GM04503 (cell line): ENCODE measurements at regions not wholly inside any gene's neighbourhood (a gene's known extent, or its start where the extent isn't known, plus 50 kb on each side); places are given as distances from the start of the nearest gene placed in this dataset.
"Not testable (repeated sequence)": the region's sequence is repeated elsewhere in the genome, so short reads cannot be mapped to it uniquely, and the experiment has no call there.

ENCODE experiments used
- DNase-seq: peaks from one replicate; pipeline ENCODE4 v3.0.0-alpha.2; 2012; ENCODE audit warnings: low read depth

DNA sequence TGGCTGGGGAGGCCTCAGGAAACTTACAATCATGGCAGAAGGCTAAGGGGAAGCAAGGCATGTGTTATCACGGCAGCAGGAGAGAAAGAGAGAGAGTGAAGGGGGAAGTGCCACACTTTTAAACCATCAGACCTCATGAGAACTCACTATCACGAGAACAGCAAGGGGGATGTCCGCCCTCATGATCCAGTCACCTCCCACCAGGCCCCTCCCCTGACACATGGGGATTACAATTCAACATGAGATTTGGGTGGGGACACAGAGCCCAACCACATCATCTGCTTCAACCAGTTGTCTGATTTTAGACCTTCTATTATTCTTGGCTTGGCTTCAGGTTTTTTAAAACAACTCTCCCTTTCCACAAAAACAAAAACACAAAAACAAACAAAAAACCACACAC, 93.7 kb upstream of the BASP1 start:
- DNase-seq: not testable (repeated sequence)

DNA sequence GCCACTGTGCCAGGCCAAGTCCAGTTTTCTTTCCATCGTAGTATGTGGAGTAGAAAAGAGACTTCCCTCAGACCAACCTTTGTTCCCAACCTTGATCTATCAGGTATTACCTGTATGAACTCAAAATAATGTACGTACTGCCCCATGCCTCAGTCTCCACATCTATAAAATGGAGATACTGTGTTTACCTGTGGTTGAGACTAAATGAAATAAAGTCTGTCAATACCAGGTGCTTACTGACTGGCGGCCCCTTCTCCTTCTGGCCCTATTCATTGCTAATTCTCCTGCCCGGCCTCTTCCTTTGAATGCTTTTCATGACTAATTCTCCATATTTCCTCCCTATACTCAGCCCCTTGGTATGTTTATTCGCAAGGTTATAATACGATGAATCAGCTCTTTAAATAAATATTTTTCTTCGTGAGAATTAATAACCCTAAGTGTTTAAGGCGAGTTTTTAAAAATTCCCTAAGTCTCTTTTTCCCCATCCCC, 89.6 kb upstream of the BASP1 start:
- peak; percentile 53 for DNase-seq

DNA sequence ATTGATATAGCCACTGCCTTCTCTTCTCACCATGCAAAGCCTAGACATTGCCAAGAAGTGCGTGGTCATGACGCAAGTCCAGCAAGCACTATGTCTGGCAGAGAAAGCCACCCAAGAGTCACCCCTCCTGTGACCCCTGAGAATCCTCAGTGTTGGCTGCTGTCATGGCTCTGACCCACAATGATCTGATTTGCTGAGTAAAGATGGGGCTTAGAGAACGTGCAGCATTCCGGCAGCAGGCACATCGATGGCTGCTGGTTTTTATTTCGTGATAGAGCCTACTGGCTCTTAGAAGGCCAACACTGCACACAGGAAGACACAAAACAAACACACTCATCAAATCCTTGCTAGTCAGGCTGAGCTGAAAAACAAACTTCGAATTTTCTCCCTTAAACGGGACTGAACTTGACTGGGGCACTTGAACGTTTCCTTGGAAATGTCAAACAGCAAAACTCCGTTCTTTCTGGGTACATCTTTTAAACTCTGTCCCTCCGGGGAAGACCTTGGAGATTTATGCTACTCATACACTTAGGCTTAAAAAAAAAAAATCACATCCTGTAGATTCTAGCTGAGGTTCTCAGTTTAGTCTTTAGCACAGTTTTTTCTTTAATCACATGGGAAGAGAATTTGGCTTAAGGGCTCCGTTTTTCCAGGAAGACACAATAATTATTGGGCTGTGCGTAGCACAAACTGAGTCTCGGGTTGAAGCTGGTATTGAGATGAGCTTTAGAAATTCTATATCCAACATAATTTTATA, 88.2 kb upstream of the BASP1 start:
- no peak for DNase-seq

DNA sequence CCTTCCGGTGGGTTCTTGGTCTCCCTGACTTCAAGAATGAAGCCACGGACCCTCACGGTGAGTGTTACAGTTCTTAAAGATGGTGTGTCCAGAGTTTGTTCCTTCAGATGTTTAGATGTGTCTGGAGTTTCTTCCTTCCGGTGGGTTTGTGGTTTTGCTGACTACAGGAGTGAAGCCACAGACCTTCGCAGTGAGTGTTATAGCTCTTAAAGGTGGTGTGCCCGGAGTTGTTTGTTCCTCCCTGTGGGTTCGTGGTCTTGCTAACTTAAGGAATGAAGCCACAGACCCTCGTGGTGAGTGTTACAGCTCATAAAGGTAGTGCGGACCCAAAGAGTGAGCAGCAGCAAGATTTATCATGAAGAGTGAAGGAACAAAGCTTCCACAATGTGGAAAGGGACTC, 87.1 kb upstream of the BASP1 start:
- not testable (repeated sequence) for DNase-seq

DNA sequence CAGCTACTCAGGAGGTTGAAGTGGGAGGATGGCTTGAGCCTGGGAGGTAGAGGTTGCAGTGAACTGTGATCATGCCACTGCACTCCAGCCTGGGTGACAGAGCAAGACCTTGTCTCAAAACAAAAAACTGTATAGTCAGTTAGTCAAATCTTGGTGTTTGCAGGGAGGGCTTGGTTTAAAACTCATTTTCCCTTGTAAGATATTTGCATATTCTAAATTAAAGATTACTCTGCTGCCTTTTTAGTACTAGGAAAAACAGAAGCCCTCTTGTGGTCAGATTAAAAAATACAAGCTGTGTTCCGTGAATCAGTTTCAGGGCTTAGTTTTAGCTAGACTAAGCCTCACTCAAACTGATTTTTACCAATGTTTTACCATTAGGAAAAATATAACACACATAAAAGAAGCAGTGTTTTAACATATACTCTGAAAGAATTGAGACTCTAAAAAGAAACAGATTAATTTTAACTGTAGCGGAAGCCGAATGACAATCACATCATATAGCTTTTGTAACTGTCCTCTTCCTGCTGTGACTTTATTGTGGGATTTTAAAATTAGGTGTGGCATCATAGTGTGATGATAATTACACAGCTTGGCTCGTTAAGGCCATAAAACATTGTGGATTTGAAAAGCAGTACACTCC, 84.9 kb upstream of the BASP1 start:
- no peak for DNase-seq

DNA sequence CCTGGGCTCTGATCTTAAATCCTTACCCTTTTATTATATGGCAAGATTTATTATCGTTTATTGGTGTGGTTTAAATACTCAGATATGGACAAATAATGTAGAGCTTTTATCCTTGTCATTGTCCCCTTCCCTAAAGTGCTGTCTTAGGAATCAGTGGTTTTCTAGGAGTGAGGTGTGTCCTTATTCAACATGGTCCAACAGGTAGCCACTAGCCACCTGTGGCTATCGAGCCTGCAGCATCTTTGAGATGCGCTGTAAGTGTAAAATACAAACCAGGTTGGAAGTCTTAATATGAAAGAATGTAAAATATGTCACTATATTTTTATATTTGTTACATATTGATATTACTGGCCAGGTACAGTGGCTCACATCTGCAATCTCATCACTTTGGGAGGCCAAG, 82.4 kb upstream of the BASP1 start:
- no peak for DNase-seq

DNA sequence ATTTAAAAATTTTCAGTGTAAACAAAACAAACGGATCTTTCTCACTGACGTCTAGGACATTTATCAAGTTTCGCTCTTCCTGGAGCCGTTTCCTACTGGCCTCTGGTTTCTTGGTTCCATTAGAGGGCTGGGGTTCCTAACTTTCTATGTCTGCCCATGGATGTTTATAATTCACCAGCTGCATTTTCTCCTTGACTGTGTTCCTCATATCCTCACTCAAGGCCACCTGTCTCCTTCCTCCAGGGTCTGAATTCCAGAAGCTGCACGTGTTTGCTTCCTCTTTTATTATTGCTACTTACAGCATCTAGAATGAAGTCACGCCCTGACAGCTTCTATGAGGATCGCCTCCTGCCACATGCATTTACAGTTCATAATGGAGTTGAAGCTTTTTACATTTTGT, 74.1 kb upstream of the BASP1 start:
- DNase-seq: no peak

DNA sequence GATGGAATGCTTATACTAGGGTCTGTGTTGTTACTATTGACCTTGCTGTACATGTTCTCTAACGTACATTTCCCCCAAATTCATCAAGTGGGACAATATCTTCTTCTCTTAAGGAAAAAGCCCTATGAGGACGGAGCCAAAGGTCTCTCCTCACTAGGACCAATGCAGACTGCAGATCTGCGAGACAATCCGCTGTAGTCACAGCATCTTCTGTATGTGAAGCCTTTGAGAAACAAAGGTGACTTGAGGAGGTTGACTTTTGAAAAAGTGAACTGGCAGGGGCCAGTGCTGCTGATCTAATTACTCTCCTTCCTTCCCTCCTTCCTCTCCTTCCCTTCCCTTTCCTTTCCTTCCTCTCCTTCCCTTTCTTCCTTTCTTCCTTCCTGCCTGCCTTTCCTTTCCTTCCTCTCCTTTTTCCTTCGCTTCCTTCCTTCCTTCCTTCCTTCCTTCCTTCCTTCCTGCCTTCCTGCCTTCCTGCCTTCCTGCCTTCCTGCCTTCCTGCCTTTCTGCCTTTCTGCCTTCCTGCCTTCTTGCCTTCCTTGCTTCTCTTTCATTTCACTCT, 71.1 kb upstream of the BASP1 start:
- no peak for DNase-seq

DNA sequence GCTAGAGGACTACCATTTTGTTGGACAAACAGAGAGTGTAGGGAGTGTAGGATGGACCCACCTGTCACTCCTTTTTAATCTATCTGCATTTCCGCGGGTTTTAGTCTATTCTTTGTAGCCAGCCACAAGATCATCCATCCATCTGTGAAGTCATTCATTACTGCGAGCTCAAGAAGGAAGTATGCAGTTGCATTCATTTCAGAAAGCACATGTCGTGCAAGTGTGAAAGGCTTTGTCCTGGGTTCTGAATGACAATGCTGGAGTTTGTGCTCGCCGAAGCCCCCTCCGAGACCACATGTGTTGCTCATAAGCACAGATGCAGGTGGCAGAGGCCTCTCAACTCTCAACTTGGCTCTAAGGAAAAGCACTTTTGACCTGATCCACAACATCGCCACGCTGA, 70.3 kb upstream of the BASP1 start:
- no peak for DNase-seq

DNA sequence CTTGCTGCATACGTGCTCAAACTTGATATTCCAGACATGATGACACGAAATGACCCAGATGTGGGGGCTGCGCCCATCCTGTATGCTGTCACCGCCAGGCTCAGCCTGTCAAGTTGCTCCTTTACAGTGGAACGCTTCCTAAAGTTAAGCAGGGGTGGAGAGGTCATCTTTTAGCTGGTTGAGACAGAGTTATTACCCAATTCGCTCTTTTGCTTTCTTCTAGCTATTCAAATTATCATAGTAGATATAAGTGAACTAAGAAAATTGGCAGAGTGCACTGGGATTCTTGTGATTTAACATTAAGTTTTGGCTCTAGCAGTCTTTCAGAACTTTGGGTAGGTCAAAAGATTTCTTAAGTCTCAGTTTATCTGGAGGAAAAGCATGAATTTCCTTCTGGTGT, 69.8 kb upstream of the BASP1 start:
- no peak for DNase-seq

DNA sequence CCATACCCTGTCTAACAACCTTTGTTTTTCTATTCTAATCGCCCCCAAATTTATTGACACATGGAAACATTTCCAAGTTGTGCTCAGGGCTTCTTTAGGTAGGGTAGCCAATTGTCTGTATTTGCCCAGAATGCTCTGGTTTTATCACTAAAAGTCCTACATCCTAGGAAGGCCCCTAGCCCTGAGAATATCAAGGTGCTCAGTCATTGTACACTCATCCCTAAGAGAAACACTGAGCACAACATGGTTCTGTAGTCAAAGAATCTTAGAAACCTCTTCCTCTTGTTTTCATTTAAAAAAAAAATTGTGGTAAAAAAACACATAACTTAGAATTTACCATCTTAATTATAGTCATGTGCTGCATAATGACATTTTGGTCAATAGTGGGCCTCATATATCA, 69.0 kb upstream of the BASP1 start:
- no peak for DNase-seq

DNA sequence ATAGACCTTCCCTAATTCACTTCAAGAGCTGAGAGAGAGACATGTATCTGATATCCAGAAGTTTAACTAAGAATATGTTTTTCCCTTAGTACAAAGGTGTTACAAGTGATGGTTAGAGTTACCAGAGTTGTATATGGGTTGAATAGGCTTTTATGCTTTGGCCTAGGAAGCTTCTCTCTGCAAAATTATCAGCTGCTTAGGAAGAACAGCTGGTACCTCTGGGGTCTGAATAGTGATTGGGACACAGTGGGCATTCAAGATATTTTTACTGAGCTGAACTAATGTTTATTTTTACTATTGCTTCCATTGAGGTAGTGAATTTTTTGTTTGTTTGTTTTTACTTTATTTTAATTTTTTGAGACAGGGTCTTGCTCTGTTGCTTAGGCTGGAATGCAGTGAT, 67.6 kb upstream of the BASP1 start:
- no peak for DNase-seq

DNA sequence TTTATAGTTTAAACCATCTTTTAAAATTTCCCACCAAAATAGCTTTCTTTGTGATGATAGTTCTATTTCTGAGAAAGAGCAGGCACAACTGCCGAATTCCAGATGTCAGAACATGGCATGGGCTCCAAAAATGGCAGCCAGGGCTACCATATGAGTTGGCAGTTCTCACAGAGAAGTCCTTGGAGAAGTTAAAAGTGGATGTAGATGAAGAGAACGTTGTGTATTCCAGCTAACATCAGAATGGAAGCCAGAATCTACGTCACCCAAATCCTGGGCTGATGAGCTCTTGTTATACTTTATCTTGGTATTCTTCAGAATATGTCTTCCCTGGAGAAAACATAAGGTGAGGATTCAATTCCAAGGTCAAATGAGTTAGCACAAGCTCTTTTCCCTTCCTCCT, 66.9 kb upstream of the BASP1 start:
- no peak for DNase-seq

DNA sequence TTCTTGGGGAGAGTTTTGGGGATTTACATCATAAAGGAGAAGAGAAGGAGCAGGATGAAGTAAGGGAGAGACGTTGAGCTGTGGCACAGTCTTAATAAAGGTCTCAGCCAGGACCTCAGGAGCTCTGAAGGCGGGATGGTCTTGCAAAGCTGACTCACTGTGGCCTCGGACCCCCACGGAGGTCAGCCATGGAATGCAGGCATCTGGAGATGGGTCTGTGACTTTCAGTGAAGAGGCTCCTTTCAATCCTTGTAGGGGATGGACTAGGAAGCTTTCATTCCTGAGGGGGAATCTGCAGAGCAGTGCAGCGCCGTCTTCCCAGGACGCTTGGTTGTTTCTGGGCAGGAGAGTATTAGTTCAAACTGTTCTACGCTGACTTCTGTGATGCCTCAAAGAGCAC, 65.7 kb upstream of the BASP1 start:
- DNase-seq: no peak

DNA sequence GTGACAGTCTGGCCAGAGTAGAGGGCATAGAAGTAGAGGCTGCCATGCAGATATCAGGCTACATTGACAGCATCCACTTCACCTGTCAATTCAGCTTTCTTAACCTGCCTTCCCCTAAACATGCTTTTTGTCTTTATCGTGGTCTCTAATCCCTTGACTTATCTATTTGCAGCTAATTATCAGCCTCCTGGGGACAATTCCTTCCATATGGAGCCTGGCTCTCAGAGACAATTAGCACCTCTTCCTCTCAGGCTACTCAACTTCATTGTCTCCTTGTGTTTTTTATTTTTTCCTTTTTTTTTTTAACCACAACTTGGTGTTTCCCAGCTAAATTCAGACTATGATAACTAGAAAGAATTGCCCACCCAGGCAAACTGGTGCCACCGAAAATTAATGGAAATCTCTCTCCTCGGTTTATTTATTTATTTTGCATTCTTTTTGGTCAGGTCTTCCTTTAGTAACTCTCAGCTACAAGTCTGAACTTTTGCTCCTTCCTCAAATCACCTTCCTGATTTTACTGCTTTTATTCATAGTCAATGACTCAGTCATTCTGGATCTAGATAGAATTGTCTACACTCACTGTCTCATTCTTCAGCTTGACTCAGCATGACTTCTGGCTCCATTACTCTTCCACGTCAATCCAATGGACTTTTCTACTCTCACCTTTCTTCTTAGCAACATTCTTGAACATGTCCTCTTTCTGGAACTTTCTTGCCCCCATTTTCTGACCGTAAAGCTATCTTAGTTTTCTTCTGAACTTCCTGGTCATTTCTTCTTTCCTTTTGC, 63.0 kb upstream of the BASP1 start:
- peak; percentile 47 for DNase-seq

DNA sequence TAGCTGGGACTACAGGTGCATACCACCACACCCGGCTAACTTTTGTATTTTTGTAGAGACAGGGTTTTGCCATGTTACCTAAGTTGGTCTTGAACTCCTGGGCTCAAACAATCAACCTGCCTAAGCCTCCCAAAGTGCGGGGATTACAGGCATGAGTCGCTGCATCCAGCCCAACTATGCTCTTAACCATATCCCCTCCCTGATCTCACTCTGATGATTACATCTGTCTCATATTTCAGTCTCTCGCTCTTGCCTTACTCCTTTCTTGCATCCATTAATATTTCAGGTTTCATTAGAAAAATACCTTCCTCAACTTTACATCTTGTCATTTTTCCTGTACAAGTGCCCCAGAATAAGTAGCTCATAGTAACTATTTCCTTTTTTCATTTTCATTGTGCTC, 61.0 kb upstream of the BASP1 start:
- DNase-seq: no peak

DNA sequence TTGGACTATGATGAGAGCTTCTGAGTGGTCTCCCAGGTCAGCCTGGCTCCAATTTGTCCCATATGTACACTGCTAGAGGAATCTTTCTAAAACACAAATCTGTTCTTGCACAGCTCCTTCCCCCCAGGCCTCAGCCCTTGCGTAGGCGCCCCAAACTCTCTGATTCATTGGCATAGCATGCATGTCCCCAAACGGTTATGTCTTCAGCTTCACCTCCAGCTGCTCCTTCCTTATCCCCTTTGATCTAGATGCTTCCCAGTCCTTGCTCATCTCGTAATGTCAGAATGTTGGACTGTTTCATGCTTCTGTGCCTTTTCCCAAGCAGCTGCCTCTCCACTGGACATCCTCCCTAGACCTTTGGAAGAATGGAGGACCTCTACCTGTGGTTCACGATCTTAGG, 60.1 kb upstream of the BASP1 start:
- no peak for DNase-seq

DNA sequence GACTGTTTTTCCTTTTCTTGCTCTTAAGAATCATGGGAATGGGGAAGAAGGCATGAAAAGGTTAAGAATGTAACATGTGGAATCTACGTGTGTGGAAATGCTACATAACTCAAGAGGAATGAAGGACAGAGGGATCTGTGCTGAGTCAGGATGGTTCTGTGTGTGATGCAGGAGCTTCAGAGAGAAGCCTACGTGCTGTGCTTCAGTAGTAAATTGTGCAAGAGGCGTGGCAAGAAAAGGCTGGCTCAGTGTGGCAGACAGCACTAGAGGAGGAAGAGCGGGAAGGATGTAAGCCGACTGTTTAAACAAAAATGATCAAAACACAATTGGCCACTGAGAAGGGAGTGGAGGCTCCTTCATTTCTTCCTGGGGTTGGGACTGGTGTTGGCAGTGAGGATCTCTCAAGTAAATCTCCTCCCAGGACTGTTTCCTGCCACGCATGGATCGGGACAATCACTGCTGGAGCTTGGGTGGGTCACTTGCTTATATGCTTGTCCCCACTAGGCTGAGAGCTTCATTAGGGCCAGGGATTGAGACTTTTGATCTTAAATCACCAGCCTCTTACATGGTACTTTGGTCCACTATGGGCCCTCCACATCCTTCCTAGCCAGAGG, 59.4 kb upstream of the BASP1 start:
- peak; percentile 94 for DNase-seq

DNA sequence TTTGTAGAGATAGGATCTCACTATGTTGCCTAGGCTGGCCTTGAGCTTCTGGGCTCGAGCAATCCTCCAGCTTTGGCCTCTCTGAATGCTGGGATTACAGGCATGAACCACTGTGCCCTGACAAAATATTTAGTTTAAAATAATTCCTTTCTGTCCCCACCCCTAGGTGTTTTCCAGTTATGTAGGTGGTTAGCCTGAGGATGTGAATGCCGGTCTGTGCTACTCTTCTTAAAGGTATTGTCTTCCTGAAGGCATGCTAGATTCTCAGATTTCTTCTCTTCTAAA, 56.7 kb upstream of the BASP1 start:
- no peak for DNase-seq

DNA sequence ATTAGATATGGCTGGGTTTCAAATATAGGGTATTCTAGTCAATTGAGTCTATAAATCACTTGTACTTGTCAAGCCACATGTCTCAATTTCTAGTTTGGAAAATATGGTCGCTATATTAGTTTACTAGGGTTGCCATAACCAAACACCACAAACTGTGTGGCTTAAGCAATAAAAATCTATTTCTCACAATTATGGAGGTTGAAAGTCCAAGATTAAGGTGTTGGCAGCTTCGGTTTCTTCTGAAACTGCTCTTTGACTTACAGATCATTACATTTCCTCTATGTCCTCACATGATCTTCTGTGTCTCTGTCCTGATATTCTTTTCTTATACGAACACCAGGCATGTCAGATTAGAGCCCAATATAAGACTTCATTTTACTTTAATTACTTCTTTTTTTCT, 55.8 kb upstream of the BASP1 start:
- DNase-seq: no peak

DNA sequence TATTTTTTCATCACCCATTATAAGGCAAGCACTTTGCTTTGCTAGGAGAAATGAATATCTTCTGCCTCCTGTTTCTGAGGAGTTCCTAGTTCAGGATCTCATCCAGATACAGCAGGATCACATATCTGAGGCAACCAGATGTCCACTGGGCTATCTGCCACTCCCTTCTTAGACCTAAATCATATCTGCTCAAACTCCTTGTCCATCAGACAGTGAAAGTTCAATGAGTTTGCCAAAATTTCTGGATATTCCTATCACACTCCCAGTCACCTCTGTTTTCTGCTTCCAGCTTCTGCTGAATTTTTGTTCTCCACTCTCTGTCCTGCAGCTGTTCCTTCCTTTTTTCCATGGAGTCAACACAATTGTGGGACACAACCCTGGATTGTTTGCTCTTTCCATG, 54.2 kb upstream of the BASP1 start:
- no peak for DNase-seq

DNA sequence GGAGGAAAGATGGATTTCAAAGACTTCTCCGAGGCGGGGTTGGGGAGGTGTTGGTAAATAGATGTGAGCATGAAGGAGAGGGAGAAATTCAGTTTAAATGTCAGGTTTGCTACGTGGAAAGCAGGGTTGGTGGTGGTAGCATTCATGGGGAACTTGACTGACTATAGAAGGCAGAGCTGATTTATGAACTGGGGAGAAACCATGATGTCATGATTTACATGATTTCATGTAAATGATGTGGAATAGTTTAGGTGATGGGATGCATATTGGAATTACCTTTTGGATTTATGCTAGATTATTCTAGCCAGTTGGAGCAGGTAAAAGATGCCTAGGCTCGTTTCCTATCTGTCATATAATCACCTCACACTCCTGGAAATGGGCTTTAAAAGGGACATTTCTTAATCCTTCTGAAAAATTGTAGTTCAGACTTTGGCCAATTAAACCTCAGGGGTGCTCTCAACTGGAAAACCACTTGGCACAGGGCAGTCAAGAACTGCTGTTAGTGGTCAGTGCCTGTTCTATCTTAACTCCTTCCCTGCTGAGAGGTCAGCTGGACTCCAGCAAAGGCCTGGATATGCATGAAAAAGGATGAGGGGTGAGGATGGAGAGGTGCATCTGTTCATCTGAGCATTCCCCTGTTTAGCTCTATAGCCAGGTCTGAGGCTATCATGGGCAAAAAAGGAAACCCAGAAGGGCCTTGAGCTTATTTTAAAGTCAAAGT, 50.1 kb upstream of the BASP1 start:
- DNase-seq: no peak
